GM23248 (cell line): ENCODE measurements at regions not wholly inside any gene's neighbourhood (a gene's known extent, or its start where the extent isn't known, plus 50 kb on each side); places are given as distances from the start of the nearest gene placed in this dataset.

Experiments used
- EZH2 ChIP-seq: fragments of 200-600 bp; sonication (generic); IDR thresholded peaks from 2 replicates; pipeline ENCODE4 v1.6.1; 2018; ENCODE audit warnings: antibody characterized with exemption, mild to moderate bottlenecking; ENCODE audit not compliant: insufficient read depth, poor library complexity, severe bottlenecking
- EZH2phosphoT487 ChIP-seq: fragments of 200-600 bp; sonication (generic); IDR thresholded peaks from 2 replicates; pipeline ENCODE4 v1.6.1; 2018; ENCODE audit warnings: antibody characterized with exemption, moderate library complexity, mild to moderate bottlenecking, low read depth; ENCODE audit not compliant: insufficient read depth

GRCh38 chr10:31678139-31678536 is 250.5 kb downstream of the ARHGAP12 start:
- TF ChIP-seq EZH2phosphoT487 (no peak), EZH2 (no peak)
